ENCODE measurements at regions not wholly inside any gene's neighbourhood (a gene's known extent, or its start where the extent isn't known, plus 50 kb on each side); places are given as distances from the start of the nearest gene placed in this dataset.

GRCh38 chr16:16917191-16917785 lies 538.3 kb downstream of the NPIPA7 start:
- no peaks in the 10 kb centered on the region for H3K36me3 Mint-ChIP-seq (ENCODE audit: low read depth)
- no peak overlapping the region for H3K4me3 Mint-ChIP-seq
- DNase-seq (no peak), ATAC-seq (no peak)
- peaks cover 1% of the 10 kb centered on the region for H3K9me3 Mint-ChIP-seq
- peaks cover 4% of the 10 kb centered on the region for H3K27me3 Mint-ChIP-seq
- H3K27ac Mint-ChIP-seq = no peak overlapping the region
- CTCF ChIA-PET = no interaction called here
- intact Hi-C loops (cut with micrococcal nuclease) = no loop called here
- TF ChIP-seq, protein P1, sequence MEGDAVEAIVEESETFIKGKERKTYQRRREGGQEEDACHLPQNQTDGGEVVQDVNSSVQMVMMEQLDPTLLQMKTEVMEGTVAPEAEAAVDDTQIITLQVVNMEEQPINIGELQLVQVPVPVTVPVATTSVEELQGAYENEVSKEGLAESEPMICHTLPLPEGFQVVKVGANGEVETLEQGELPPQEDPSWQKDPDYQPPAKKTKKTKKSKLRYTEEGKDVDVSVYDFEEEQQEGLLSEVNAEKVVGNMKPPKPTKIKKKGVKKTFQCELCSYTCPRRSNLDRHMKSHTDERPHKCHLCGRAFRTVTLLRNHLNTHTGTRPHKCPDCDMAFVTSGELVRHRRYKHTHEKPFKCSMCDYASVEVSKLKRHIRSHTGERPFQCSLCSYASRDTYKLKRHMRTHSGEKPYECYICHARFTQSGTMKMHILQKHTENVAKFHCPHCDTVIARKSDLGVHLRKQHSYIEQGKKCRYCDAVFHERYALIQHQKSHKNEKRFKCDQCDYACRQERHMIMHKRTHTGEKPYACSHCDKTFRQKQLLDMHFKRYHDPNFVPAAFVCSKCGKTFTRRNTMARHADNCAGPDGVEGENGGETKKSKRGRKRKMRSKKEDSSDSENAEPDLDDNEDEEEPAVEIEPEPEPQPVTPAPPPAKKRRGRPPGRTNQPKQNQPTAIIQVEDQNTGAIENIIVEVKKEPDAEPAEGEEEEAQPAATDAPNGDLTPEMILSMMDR (IDR thresholded peaks at IDR 0.05) = no peak
- no peaks in the 10 kb centered on the region for H3K4me1 Mint-ChIP-seq (ENCODE audit: low read depth)
- POLR2A ChIA-PET = no interaction called here

GRCh38 chr16:16923479-16923878 lies 544.5 kb downstream of the NPIPA7 start:
- CTCF ChIA-PET = interaction anchor here (1.1 kb wide), 1 partner anchor 39 kb away, joined by 3 read pairs; no protein-coding TSS in a partner anchor
- H3K27ac Mint-ChIP-seq = no peak overlapping the region
- TF ChIP-seq, protein P1 (IDR thresholded peaks at IDR 0.05) = no peak
- no peak for DNase-seq
- no peak for ATAC-seq
- no peaks in the 10 kb centered on the region for H3K36me3 Mint-ChIP-seq (ENCODE audit: low read depth)
- POLR2A ChIA-PET = no interaction called here
- intact Hi-C loops (cut with micrococcal nuclease) = no loop called here
- no peaks in the 10 kb centered on the region for H3K4me1 Mint-ChIP-seq (ENCODE audit: low read depth)
- no peaks in the 10 kb centered on the region for H3K9me3 Mint-ChIP-seq
- no peak overlapping the region for H3K4me3 Mint-ChIP-seq
- H3K27me3 Mint-ChIP-seq = no peaks in the 10 kb centered on the region

DNA sequence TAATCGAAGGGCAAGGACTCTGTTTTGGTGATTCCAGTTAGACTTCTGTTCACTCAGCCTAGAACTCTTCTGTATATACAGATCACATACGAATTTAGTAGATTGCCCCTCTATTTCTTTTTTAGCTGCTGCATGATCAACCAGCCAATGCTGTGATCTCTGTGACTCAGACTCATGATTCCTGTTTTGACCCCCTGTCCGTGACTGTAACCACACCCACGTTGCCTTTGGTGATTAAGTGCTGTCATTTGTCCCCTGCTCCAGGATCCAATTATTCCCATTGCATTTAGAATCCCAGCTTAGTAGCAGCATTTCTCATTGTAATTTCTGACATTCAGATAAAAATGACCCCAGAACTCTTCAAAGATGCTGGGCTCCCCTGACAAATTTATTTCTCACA lies 545.7 kb downstream of the NPIPA7 start:
- no peaks in the 10 kb centered on the region for H3K27me3 Mint-ChIP-seq
- DNase-seq (no peak), ATAC-seq (no peak)
- H3K4me3 Mint-ChIP-seq = no peak overlapping the region
- TF ChIP-seq, protein P1 (IDR thresholded peaks at IDR 0.05) = no peak
- POLR2A ChIA-PET = no interaction called here
- H3K4me1 Mint-ChIP-seq (ENCODE audit: low read depth) = no peaks in the 10 kb centered on the region
- H3K27ac Mint-ChIP-seq = no peak overlapping the region
- intact Hi-C loops (cut with micrococcal nuclease) = no loop called here
- CTCF ChIA-PET = no interaction called here
- no peaks in the 10 kb centered on the region for H3K9me3 Mint-ChIP-seq
- no peaks in the 10 kb centered on the region for H3K36me3 Mint-ChIP-seq (ENCODE audit: low read depth)

DNA sequence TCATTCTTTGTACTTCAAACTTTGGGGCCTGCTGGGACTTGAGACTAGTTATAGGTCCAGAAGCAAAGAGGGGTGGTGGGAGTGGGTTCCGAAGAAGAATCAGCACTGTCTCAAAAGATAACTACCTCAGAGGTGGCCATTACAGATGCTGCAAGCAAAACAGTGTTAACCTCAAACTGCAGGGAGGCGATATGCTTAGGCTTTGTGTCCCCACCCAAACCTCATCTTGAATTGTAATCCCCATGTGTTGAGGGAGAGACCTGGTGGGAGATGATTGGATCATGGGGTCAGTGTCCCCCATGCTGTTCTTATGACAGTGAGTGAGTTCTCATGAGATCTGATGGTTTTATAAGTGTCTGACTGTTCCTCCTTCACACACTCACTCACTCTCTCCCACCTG lies 545.3 kb downstream of the XYLT1 start:
- H3K27ac Mint-ChIP-seq = no peak overlapping the region
- no peaks in the 10 kb centered on the region for H3K9me3 Mint-ChIP-seq
- H3K36me3 Mint-ChIP-seq (ENCODE audit: low read depth) = no peaks in the 10 kb centered on the region
- ATAC-seq (no peak), DNase-seq (no peak)
- H3K4me3 Mint-ChIP-seq = no peak overlapping the region
- no peaks in the 10 kb centered on the region for H3K4me1 Mint-ChIP-seq (ENCODE audit: low read depth)
- CTCF ChIA-PET = no interaction called here
- intact Hi-C loops (cut with micrococcal nuclease) = no loop called here
- POLR2A ChIA-PET = no interaction called here
- H3K27me3 Mint-ChIP-seq = no peaks in the 10 kb centered on the region
- TF ChIP-seq, protein P1 (IDR thresholded peaks at IDR 0.05) = no peak

DNA sequence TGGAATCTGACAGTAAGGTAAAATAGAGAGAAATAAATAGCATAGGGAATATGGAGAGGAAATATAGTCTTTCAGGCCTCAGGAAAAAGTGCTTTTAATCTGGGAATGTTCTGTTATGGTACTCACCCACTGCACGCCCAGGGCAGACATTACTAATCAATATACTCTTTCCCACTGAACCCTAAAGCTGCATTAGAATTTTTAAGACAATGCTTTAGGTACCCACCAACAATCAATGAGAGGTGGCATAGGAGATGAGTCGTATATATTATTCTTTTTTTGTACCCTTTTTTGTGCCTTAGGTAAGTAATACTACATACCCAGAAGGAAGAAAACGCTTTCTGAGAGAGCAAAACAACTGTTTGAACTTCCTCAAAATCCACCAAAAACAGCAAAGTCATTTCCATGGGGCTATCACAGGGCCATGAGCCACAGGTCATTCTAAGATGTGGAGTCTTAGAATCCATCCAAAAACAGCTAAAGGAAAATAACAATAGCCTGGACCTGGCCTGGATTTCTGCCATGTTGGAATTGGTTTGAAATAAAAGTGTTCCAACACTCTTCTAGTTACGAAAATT lies 542.1 kb downstream of the XYLT1 start:
- H3K36me3 Mint-ChIP-seq (ENCODE audit: low read depth) = no peaks in the 10 kb centered on the region
- no peaks in the 10 kb centered on the region for H3K27me3 Mint-ChIP-seq
- TF ChIP-seq, protein P1 (IDR thresholded peaks at IDR 0.05) = no peak
- no peak overlapping the region for H3K4me3 Mint-ChIP-seq
- intact Hi-C loops (cut with micrococcal nuclease) = no loop called here
- POLR2A ChIA-PET = no interaction called here
- H3K4me1 Mint-ChIP-seq (ENCODE audit: low read depth) = no peaks in the 10 kb centered on the region
- DNase-seq (no peak), ATAC-seq (no peak)
- H3K27ac Mint-ChIP-seq = no peak overlapping the region
- no peaks in the 10 kb centered on the region for H3K9me3 Mint-ChIP-seq
- CTCF ChIA-PET = interaction anchor here (1.3 kb wide), 1 partner anchor 265 kb away, joined by 3 read pairs; no protein-coding TSS in a partner anchor
